Heart left ventricle (tissue), 13 donors: ENCODE measurements at regions not wholly inside any gene's neighbourhood (a gene's known extent, or its start where the extent isn't known, plus 50 kb on each side); places are given as distances from the start of the nearest gene placed in this dataset.

ENCODE experiments used
- POLR2A ChIP-seq, 2 donors: fragments of 450-650 bp; IDR thresholded peaks; one replicate each; pipeline ENCODE4 v1.6.1; 2017; ENCODE audit warnings: antibody characterized with exemption in 2 of 2, mild to moderate bottlenecking in 2 of 2, moderate library complexity in 2 of 2
- TF ChIP-seq, protein P1 (sequence below), 12 donors: fragments of 200-600 bp; sonication (generic) in 4 of 12; IDR thresholded peaks; one replicate each; pipeline versions ENCODE4 v1.5.0 to v1.8.0; 2018 to 2022; ENCODE audit warnings: antibody characterized with exemption in 12 of 12, mild to moderate bottlenecking in 5 of 12
- donor health status: ischemic (EF 13 %, LVEDD 7.1; RV severe dilation, severe dysfunction).
- donor health status: DM: no; HTN: yes; CAD: no.
- donor health status: DM: no; HTN: no; CAD: no.
- donor health status: ischemic (EF 25% LVEDD 6.9; RV normal size, moderate dysfunction).
- donor health status: ischemic (EF 25% LVEDD 5.7; RV mildly dilated, moderate dysfunction).
- donor health status: ischemic (EF 35%, LVEDD 5.7; RV mildly dilated, moderate dysfunction).
- donor health status: nonischemic (EF 11% LVEDD 7.7; RV severe dilation, severe dysfunction).
- donor health status: DM: yes; HTN: yes; CAD: no.
- donor health status: PGD.
- donor health status: ischemic (EF 29% LVEDD 5.4; RV normal size, mild dysfunction).
- donor health status: nonischemic (EF 23%, LVEDD 6.1; RV moderate dilation, normal function).

DNA sequence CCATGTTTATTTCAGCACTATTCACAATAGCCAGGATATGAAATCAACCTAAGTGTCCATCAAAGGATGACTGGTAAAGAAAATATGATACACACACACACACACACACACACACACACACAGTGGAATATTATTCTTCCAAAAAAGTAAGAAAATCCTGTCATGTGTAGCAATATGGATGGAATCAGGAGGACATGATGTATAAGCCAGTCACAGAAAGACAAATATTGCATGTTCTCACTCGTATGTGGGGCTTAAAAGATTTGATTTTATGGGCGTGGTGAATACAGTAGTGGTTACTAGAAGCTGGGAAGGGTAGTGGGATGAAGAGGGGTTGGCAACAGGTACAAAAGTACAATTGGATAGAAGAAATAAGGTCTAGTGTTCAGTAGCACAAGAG lies 207.0 kb upstream of the PRDM1 start:
- no peak for TF ChIP-seq POLR2A (IDR thresholded peaks at IDR 0.05)
- TF ChIP-seq, protein P1, sequence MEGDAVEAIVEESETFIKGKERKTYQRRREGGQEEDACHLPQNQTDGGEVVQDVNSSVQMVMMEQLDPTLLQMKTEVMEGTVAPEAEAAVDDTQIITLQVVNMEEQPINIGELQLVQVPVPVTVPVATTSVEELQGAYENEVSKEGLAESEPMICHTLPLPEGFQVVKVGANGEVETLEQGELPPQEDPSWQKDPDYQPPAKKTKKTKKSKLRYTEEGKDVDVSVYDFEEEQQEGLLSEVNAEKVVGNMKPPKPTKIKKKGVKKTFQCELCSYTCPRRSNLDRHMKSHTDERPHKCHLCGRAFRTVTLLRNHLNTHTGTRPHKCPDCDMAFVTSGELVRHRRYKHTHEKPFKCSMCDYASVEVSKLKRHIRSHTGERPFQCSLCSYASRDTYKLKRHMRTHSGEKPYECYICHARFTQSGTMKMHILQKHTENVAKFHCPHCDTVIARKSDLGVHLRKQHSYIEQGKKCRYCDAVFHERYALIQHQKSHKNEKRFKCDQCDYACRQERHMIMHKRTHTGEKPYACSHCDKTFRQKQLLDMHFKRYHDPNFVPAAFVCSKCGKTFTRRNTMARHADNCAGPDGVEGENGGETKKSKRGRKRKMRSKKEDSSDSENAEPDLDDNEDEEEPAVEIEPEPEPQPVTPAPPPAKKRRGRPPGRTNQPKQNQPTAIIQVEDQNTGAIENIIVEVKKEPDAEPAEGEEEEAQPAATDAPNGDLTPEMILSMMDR (IDR thresholded peaks at IDR 0.05), result no peak
